Endothelial cell of umbilical vein (primary cell): ENCODE measurements at regions not wholly inside any gene's neighbourhood (a gene's known extent, or its start where the extent isn't known, plus 50 kb on each side); places are given as distances from the start of the nearest gene placed in this dataset.

Experiments used
- BruUV-seq: library from RNA; stranded (reverse); fragments of 400-500 nt; replicated peaks from 2 replicates; lab custom pipeline; 2021; lab: Mats Ljungman, UMichigan
- CTCF ChIA-PET: fragments of 300-600, 350-600 bp; sonication (Branson Sonifier 250); formaldehyde crosslinking; loops from one replicate; lab custom pipeline; 2021; ENCODE audit warnings: antibody characterized with exemption, inconsistent platforms; lab: Charles Lee
- POLR2A ChIA-PET: fragments of 300-600, 350-600 bp; sonication (Branson Sonifier 250); formaldehyde crosslinking; loops from one replicate; lab custom pipeline; 2021; ENCODE audit warnings: antibody characterized with exemption, inconsistent platforms; lab: Charles Lee
- DNase-seq: peaks from one replicate; pipeline ENCODE4 v3.0.0-alpha.2; 2011; ENCODE audit warnings: low read depth, low spot score
- FAIRE-seq: peaks from 2 replicates; lab custom pipeline; 2011; peaks lifted over from hg19 to GRCh38; lab: Jason Lieb, UNC
- H2AFZ ChIP-seq: 2 replicates; pipeline ENCODE4 v1.6.0; 2012; ENCODE audit warnings: low read depth, low read length, control low read depth, inconsistent platforms
- H3K27ac ChIP-seq: 2 replicates; pipeline ENCODE4 v1.5.1; 2011; ENCODE audit warnings: low read depth, mild to moderate bottlenecking, control low read depth, low read length, moderate library complexity; ENCODE audit not compliant: insufficient read depth
- H3K27me3 ChIP-seq, 2 experiments: 2 replicates each; pipeline versions ENCODE4 v1.6.0 to v1.6.1; 2011; ENCODE audit warnings: low read length in 2 of 2, mixed read lengths in 1 of 2; ENCODE audit not compliant: control insufficient read depth in 2 of 2, insufficient read depth in 2 of 2
- H3K36me3 ChIP-seq, 2 experiments: 2 replicates in 1 of 2; 3 replicates in 1 of 2; pipeline ENCODE4 v1.5.1; 2011; ENCODE audit warnings: low read length in 2 of 2, mild to moderate bottlenecking in 1 of 2, moderate library complexity in 1 of 2; ENCODE audit not compliant: control insufficient read depth in 2 of 2, insufficient read depth in 2 of 2; ENCODE audit errors: extremely low read depth in 1 of 2
- H3K4me1 ChIP-seq: 3 replicates; pipeline ENCODE4 v1.5.1; 2011; ENCODE audit warnings: mild to moderate bottlenecking, low read length; ENCODE audit not compliant: control insufficient read depth, insufficient read depth; ENCODE audit errors: extremely low read depth
- H3K4me2 ChIP-seq: 2 replicates; pipeline ENCODE4 v1.6.1; 2011; ENCODE audit warnings: low read length, control low read depth, mixed read lengths; ENCODE audit not compliant: insufficient read depth
- H3K4me3 ChIP-seq, 3 experiments: fragments of 200-600 bp in 1 of 3; sonication (generic), shearing (Covaris generic) in 1 of 3; replicated peaks in 1 of 3; 2 replicates each; pipeline ENCODE4 v1.5.1; 2011 to 2016; ENCODE audit warnings: control low read depth in 3 of 3, low read length in 3 of 3, mild to moderate bottlenecking in 2 of 3, inconsistent platforms in 1 of 3, low read depth in 1 of 3, moderate library complexity in 1 of 3; ENCODE audit not compliant: insufficient read depth in 1 of 3
- H3K79me2 ChIP-seq: 2 replicates; pipeline ENCODE4 v1.6.0; 2012; ENCODE audit warnings: low read length, inconsistent platforms; ENCODE audit not compliant: control insufficient read depth, insufficient read depth
- H3K9ac ChIP-seq: replicated peaks from 2 replicates; pipeline ENCODE3; 2011; ENCODE audit warnings: low read length, control low read depth; ENCODE audit not compliant: insufficient read depth; ENCODE audit errors: extremely low read depth
- H3K9me1 ChIP-seq: replicated peaks from 3 replicates; pipeline ENCODE4 v1.6.0; 2011; ENCODE audit warnings: mild to moderate bottlenecking, low read length; ENCODE audit not compliant: control insufficient read depth, insufficient read depth; ENCODE audit errors: extremely low read depth
- H3K9me3 ChIP-seq: replicated peaks from 2 replicates; pipeline ENCODE4 v1.5.1; 2012; ENCODE audit warnings: low read length, inconsistent platforms; ENCODE audit not compliant: control insufficient read depth, insufficient read depth
- H4K20me1 ChIP-seq: replicated peaks from 2 replicates; pipeline ENCODE3; 2011; ENCODE audit warnings: mild to moderate bottlenecking, low read length; ENCODE audit not compliant: control insufficient read depth, insufficient read depth; ENCODE audit errors: extremely low read depth
- CTCF ChIP-seq, 2 donors: IDR thresholded peaks; 1 replicate in 1 of 2; 2 replicates in 1 of 2; pipeline ENCODE4 v1.5.1; 2011; ENCODE audit warnings: low read length in 2 of 2, mild to moderate bottlenecking in 2 of 2, moderate library complexity in 2 of 2, control low read depth in 1 of 2, inconsistent platforms in 1 of 2, low read depth in 1 of 2; ENCODE audit not compliant: insufficient read depth in 1 of 2; ENCODE audit errors: extremely low read depth in 1 of 2
- EZH2 ChIP-seq: IDR thresholded peaks from 2 replicates; pipeline ENCODE4 v1.6.1; 2012; ENCODE audit warnings: borderline replicate concordance, low read depth, mild to moderate bottlenecking, moderate library complexity, low read length, inconsistent platforms; ENCODE audit not compliant: severe bottlenecking
- FOS ChIP-seq: IDR thresholded peaks from 2 replicates; pipeline ENCODE4 v1.6.1; 2011; ENCODE audit warnings: mild to moderate bottlenecking, low read length, moderate library complexity, borderline replicate concordance; ENCODE audit not compliant: insufficient read depth
- GATA2 ChIP-seq: IDR thresholded peaks from 2 replicates; pipeline ENCODE4 v1.7.0; 2011; ENCODE audit warnings: low read depth, mild to moderate bottlenecking, moderate library complexity, mixed read lengths, low read length; ENCODE audit not compliant: insufficient read length, insufficient read depth
- JUN ChIP-seq: IDR thresholded peaks from 2 replicates; pipeline ENCODE4 v1.6.1; 2011; ENCODE audit warnings: borderline replicate concordance, low read depth; ENCODE audit not compliant: insufficient read length, insufficient read depth
- MAX ChIP-seq: IDR thresholded peaks from 2 replicates; pipeline ENCODE4 v1.6.1; 2011; ENCODE audit not compliant: insufficient read depth, insufficient read length
- MYC ChIP-seq: IDR thresholded peaks from one replicate; pipeline ENCODE4 v1.6.1; 2011; ENCODE audit warnings: mild to moderate bottlenecking, low read depth, low read length
- POLR2AphosphoS5 ChIP-seq: IDR thresholded peaks from 2 replicates; pipeline ENCODE4 v1.6.1; 2012; ENCODE audit warnings: low read depth, mild to moderate bottlenecking, control low read depth, low read length, moderate library complexity; ENCODE audit not compliant: insufficient read depth
- dilution Hi-C: fragments of 300-500 bp; cut with MboI; formaldehyde crosslinking; loops from one replicate; pipeline ENCODE4 v1.15.0; 2019; ENCODE audit warnings: low sequenced_read_pairs; ENCODE audit not compliant: extremely low pct_ligation_motif_present
- intact Hi-C: fragments of 100-400 bp; cut with micrococcal nuclease; formaldehyde crosslinking; loops from one replicate; pipeline ENCODE4 v1.10.0; 2022

- no peak overlapping the region for H2AFZ ChIP-seq
- no peaks in the 10 kb centered on the region for H3K27me3 ChIP-seq
- dilution Hi-C loops = no loop called here
- TF ChIP-seq JUN = no peak
- TF ChIP-seq MAX = no peak
- TF ChIP-seq GATA2 = no peak
- no peak for TF ChIP-seq FOS
- TF ChIP-seq POLR2AphosphoS5 = no peak
- TF ChIP-seq MYC = no peak
- TF ChIP-seq CTCF (IDR thresholded peaks at IDR 0.05; ENCODE audit: extremely low read depth in 1 of 2, insufficient read depth in 1 of 2, low read depth in 1 of 2, low read length in 2 of 2) = no peak
- TF ChIP-seq EZH2 = no peak
- no peak overlapping the region for H3K4me3 ChIP-seq
- H3K36me3 ChIP-seq = no peaks in the 10 kb centered on the region
- no peaks in the 10 kb centered on the region for H3K9me3 ChIP-seq
- ChIA-PET POLR2A (no interaction called here), CTCF (no interaction called here)
- H3K9me1 ChIP-seq = no peaks in the 10 kb centered on the region
- no TSS peak for BruUV-seq
- intact Hi-C loops = no loop called here
- H3K27ac ChIP-seq = no peak overlapping the region
- no peaks in the 10 kb centered on the region for H4K20me1 ChIP-seq
- no peak for FAIRE-seq
- H3K4me2 ChIP-seq = no peak overlapping the region
- H3K4me1 ChIP-seq = no peaks in the 10 kb centered on the region
- H3K79me2 ChIP-seq = no peaks in the 10 kb centered on the region
- H3K9ac ChIP-seq = no peak overlapping the region
- no peak for DNase-seq
Measured at GRCh38 chr2:7167801-7168411, 250.7 kb downstream of the RNF144A start.
